ENCODE measurements at regions not wholly inside any gene's neighbourhood (a gene's known extent, or its start where the extent isn't known, plus 50 kb on each side); places are given as distances from the start of the nearest gene placed in this dataset.
"Not testable (repeated sequence)": the region's sequence is repeated elsewhere in the genome, so short reads cannot be mapped to it uniquely, and the experiment has no call there.

DNA sequence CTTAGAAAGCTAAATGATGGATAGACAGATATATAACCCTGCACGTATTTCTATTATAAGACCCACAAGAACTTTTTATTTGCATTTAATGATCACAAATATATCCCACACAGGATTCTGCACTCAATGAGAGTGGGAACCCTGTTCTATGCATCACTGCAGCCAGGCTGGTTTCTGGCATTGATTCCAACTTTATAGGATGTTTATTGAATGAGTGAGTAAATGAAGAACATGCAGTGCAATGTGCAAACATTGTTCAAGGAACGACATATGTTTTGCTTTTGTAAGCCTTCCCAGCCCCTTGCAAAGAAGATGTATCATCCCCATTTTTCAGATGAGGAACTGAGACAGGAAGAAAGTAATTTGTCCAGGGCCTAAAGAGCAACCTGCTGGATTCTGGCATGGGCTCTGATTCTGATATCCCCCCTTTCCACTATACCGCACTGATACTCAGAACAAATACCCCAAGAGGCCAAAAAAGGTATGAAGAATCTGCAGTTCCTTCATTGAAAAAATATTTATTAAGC, 246.3 kb downstream of the LACC1 start:
- no peak for DNase-seq (ENCODE audit: low spot score)

DNA sequence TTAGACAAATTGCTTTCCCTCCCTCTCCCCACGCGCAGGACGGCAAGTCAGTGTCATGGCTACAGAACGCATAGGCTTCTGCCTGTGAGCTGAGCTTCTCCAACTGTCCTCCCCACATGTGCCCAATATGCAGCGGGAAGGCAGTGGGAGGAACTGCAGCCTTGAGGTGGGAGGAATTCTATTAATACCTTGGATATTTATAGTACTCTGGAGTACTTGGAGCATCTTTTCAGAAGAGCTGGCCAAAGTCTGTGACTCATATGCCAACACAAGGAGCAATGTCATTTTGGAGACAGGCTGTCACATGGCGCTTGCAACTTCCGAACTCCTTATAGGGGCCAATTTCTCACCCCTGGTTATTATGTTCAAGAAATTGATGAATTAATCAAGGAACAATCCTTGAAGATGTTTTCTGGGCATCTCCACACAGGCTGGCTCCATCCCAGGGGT, 245.0 kb upstream of the SERP2 start:
- peak; percentile 67 for DNase-seq (ENCODE audit: low spot score)

DNA sequence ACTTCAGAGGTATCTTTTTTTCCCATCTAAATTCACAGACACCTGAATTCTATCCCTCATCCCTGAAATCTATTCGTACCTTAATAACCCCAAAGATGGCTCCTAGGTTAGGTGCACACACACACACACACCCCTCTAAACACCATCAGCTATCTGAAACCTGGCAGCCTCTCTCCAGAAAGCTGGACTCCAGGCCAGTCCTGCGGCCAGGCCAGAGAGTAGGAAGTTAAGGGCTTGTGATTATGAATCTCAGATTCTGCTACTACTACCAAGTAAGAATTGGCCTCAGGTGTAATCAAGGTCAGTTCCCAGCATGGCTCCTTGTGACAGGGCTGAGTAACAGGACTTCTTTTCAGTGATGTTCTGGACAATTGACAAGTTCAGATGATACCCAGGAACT, 244.2 kb upstream of the SERP2 start:
- DNase-seq (ENCODE audit: low spot score) = no peak

DNA sequence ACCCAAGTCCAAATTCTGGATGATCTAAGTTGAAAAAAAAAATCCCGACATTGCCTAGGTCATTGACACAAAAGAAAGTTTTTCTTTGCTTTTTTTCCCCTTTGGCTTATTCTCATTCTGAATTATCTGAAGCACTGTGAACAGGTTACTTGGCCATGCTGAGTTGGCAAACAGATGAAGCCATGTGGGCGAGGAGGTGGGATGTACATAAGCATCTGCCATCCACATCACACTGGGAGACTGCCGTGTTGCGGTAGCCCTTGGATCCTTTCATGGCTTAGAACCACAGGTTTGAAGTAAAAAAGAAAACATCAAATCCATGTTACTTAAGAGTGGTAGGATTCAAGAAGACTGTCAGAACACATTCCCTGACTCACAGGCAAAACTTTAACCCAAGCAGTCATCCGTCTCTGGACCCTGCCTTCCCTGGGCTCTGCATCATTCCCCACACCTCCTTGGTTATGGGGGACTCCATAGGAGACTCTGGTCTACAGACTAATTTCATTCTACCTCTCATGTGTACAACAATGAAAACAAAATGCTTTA, 242.5 kb upstream of the SERP2 start:
- DNase-seq (ENCODE audit: low spot score) = no peak

DNA sequence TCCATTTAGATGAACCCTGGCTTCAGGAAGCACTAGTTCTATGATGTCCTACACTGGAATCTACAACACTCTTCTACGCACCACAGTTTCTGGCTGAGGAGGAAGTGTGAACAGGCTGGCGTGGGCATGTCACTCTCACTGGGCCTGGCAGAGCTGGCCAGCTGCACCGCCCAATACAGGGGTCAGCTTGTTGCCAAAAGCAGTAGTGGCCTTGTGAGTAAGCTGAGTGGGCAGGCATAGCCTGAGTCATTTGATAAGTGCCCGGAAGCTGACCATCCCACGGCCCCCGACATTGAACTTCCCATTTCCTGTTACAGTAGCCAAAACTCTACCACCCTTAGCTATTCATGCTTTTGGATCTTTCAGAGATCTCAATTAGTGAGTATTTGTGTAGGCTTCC, 240.9 kb upstream of the SERP2 start:
- no peak for DNase-seq (ENCODE audit: low spot score)

DNA sequence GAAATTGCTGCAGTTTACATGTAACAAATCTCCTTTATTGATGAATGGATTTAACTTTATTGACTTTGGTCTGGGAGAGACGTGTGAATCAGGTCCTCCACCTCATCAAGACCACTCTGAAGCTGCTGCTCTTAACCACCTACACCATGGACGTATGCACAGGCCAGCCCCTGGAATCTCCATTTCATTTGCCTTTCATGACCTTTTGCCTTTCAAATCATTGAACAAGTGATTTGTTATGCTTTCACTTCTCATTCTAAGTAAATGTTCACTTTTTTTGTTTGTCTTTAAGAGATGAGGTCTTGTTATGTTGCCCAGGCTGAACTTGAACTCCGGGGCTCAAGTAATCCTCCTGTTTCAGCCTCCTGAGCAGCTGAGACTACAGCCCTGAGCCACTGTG, 240.0 kb upstream of the SERP2 start:
- DNase-seq (ENCODE audit: low spot score) = no peak

DNA sequence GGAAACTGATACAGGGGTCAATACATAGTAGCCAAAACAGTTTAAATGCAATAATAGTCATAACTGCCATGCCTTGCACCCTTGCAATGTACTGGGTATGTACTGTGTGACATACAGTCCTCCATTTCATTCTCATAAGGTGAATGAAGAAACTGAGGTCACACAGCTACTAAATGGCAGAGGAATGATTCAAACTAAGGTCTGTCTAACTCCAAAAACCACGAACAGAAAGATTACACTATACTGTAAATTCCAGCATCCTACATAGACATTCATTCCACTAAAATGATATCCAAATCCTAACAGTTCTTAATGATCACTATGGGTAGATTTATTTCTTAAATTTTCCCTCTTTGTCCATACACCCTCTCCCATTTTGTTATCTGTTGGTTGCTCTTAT, 238.1 kb upstream of the SERP2 start:
- DNase-seq (ENCODE audit: low spot score) = no peak

DNA sequence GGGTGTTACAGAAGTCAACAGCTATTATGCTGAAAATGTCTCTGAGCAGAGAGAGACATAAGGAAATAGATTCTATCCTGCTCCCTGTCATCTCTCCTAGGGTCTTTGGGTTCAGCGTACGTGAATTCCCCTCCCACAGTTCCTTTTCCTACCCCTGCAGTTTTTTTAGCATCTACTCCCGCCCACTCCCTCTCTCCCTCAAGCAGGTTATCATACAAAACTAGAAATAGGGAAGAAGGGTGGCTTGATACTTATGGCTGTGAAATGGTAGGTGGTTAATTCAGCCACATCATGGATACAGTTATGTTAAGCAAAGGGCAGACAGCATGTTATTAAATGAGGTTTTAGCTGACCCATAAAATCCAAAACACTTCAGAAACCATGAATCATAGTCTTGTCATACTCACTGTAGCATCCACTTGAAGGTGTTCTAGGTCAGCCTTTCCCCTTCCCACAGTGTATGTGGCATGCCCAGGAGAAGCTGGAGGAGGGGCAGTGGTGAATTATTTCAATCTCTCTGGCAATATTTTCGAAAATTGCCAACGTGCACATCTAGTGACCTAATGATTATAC, 236.8 kb upstream of the SERP2 start:
- DNase-seq (ENCODE audit: low spot score) = no peak

DNA sequence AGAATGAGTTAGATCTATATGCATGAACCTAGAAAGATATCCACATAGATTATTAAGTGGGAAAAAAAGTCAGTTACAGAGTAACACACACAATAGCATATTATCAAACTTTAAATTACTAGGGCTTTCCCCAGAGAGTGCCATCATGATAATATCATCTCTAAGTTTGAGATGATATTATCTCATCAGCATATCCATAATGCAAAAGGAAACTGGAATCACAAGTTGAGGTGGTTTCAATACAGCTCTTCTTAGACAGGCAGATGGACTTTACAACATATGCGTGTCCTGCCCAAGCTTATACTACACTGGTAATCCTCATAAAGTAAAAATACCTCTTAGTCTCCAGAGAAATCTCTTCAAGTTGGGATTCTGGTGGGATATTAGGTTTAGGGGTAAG, 236.2 kb upstream of the SERP2 start:
- DNase-seq (ENCODE audit: low spot score) = no peak

DNA sequence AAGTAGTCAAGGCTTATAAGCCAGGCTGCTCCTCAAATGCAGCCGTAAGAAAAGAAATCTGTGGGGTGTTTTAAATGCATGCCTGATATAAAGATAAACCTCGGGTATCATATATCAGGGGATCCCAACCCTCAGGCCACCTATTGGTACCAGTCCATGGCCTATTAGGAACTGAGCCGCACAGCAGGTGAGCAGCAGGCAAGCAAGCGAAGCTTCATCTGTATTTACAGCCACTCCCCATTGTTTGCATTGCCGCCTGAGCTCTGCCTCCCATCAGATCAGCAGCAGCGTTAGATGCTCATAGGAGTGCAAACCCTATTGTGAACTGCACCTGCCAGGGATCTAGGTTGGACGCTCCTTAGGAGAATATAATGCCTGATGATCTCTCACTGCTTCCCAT, 233.5 kb upstream of the SERP2 start:
- DNase-seq (ENCODE audit: low spot score) = no peak

DNA sequence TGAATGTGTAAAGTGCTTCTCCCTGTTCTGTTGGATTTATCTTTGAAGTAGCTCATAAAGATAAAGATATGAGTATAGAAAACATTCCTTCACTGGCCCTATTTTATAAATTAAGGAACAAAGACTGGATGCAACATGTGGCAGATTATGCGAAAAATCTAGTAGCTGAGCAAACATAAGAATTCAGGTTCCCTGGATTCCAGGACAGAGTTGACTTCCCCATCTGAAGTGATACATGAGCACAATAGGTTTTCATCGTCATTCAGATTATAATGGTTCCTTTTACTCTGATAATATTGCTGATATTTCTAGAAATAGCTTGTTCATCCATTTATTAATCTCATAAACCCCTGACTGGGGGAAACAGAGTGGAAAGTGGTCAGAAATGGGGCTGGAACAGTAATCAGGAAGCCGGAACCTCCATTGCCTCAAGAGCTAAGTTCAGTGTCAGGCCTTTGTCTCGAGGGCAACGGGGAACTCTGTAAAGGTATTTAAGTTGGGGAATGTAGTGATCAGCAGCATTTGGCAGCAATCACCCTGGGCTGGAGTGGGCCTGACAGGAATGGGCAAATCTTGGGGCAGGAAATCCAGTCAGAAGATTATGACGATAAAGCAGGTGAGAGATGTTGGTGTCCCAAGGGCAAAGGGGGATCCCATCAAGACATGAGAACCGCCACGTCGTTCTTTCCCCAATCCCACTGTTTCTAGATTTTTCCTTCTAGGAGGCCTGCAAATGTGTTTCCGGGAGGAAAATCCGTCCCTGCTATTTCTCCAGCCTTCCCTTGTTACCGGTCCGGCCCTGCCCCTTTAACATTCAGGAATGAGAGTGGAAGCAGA, 232.5 kb upstream of the SERP2 start:
- no peak for DNase-seq (ENCODE audit: low spot score)

DNA sequence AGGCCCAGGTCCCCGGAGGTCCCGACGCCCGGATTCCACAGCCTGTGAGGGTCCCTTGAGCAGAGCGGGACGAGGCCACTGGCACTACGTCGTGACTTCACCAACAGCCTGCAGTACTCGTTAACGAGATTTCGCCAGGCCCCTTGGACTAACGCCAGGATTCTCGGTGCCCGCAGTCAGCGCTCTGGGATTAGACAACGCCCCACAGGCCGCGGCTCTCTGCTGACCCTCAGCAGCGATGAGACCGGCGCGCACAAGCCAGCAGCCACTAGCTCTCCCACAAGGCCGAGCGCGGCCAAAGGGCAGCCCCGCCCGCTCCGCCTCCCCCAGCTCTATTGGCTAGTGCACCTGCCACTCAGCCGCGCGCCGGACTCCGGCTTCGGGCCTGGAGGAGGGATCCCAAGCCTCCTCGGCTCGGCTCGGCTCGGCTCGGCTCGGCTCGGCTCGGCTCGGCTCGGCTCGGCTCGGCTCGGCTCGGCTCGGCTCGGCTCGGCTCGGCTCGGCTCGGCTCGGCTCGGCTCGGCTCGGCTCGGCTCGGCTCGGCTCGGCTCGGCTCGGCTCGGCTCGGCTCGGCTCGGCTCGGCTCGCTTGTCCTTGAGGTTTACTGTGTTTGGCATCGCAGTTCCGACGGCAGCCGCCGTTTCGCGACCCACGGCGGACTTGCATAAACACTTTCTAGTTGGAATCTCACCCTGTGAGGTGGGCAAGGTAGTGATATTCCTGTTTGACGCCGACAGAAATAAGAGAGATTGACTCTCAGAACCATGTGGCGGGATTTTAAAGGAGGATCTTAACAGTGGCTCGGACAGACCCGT, 231.7 kb upstream of the SERP2 start:
- peak; percentile 97 for DNase-seq (ENCODE audit: low spot score)

DNA sequence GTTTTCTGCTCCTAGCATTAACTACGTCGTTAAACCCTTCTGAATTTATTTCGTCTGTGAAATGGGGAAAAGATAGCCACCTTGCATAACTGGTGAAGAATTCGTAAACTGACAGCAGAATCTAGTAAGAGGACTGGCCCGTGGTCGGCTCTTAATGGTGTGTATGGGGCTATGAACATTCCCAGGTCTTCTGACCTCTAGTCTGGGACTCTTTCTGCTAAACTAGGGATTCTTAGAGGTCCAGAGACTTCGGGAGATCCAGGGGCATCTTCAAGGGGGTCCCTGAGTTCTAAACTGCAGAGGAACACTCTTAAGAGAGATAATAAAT, 231.1 kb upstream of the SERP2 start:
- no peak for DNase-seq (ENCODE audit: low spot score)

DNA sequence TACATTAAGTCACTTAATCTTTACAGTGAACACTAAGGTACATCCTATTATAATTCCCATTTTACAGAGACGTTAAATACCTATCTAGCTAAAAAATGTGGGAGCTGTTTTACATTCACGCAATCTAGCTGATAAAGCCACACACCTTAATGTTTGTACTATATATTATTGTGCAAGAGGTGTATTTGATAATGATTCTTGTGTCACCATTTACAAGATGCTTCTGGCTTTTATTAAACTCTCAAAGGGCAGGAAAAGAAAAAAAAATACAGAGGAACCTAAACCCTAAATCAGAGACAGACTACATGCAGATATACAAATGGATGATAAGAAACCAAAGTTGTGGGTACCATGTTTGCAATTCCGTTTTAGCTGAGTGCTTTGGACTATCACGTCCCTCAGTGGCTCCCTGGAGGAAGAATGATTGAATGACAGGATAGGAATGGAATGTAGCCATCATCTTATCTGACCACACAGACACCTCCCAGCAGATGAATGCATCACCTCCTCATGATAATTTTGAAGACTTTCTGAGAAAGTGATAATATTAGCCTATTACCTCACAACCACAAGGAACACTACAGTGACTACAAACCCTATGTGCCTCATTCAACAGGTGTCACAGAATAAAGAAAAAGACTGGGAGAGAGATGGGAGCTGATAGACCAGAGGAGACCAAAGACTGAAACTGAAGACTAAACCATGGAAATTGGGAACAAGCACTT, 230.5 kb upstream of the SERP2 start:
- DNase-seq (ENCODE audit: low spot score) = no peak

DNA sequence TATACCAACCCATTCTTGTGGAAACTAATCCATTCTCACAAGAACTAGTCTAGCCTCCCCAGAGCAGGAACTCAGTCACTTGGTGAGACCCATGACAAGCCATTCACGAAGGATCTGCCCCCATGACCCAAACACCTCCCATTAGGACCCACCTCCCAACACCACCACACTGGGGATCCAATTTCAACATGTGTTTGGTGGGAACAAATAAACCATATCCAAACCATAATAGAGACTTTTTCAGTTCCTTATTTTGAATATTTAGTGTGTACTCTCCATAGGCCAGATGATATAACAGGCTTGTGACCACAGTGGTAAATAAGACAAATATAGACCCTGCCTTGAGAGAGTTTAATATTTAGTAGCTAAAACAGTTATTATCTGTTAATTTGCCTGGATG, 227.5 kb upstream of the SERP2 start:
- DNase-seq (ENCODE audit: low spot score) = no peak

DNA sequence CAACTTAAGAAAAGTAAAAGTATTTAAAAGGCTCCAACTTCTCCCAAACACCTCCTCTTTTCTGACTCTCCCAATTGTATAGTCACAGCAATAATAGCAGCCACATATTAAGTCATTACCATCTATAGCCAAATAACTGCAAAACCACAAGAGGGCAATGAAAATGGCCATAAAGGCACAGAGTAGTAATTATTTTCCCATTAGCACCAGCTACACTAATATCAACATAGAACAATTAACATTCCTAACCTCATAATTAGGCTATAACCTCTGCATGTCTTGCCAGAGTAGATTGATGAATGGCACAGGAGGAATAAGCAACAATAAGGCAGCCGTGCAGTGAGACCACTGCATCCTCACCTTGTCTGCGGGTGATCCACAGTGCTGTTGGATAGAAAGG, 226.4 kb upstream of the SERP2 start:
- no peak for DNase-seq (ENCODE audit: low spot score)

DNA sequence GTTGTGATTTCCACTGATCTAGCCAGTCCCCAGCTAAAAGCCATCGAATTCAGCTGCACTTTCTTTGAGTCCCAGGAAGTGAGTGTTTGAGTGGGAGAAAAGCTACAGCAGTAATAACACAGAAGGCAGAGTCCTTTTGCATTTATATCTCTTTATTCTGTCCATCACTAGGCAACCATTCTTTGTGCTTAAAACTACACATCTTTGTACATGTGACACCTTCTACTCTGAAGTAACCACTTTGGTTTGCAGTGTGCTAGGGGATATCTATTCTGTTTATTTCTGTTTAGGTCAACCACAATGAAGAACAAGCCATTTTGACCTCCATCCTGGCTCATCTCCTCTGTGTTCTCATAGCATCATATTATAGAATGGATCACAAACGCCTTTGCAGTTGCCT, 226.0 kb upstream of the SERP2 start:
- DNase-seq (ENCODE audit: low spot score) = no peak

DNA sequence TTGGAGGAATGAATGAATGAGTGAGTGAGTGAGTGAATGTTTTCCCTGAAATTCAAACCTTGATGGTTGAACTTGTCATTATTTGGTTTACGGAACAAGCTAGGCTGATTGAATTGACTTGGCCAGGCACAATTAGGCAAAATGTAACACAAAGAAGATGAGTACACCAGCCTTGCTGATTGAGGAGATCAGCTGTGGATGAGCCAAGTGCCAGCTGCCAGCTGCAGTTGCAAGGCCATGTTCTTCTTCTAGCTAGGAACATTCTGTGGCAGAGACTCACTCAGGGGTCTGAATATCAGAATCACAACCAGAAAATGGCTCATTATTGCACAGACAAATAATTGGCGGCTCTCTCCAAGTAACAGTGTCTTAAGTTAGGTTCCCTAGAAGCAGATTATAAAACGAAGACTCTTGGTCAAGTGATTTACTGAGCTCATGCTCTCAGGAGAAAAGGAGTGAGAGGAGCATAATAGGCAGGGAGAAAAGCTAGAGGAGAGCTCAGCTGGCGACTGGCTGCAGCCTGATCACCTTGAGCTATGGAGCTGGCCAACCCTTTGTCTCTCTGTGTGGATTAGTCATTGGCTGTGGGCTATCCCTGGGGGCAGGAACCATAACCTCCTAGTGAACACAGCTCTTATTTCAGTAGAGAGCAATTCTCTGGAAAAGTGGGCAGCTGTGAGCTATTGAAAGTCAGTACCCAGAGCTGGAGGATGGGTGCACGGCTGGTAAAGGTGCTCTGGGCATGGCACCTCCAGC, 225.3 kb upstream of the SERP2 start:
- DNase-seq (ENCODE audit: low spot score) = no peak

DNA sequence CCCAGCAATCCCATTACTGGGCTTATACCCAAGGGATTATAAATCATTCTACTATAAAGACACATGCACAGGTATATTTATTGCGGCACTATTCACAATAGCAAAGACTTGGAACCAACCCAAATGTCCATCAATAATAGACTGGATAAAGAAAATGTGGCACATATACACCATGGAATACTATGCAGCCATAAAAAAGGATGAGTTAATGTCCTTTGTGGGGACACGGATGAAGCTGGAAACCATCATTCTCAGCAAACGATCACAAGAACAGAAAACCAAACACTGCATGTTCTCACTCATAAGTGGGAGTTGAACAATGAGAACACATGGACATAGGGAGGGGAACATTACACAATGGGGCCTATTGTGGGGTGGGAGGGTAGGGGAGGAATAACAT, 224.4 kb upstream of the SERP2 start:
- DNase-seq (ENCODE audit: low spot score) = not testable (repeated sequence)

DNA sequence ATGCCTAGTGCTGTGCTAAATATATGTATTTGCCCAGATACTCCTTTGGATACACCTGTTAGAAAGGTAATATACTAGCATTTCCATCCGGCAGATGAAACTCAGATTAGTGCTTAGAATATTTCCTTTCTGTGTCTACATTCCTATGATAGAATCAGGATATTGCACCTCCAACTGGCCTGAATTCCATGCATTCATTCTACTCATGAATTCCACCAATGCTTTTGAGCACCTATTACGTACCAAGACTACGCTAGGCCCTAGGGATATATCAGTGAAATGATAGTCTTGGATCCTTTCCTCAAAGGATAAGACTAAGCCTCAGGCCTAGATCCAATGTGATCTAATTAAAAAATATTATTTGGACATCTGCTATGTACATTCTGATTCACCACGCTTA, 223.8 kb upstream of the SERP2 start:
- DNase-seq (ENCODE audit: low spot score) = no peak

DNA sequence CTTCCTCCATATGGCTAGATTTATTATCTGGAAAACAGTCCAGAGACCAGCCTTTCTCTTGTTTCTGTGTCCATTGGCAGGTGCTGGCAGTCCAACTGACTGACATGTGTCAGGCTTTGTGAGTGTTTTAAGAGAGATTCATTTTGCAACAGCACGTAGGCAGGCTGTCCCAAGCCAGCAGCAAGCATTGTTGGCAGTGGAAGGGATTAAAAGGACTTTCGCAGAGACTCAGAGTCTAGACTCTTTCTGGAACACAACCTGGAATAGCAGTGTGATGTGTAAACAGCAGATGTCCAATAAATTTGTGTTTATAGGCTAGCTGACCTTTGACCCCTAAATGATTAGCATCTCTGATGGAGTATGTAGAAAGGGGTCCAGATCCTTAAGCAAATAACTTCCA, 222.2 kb upstream of the SERP2 start:
- DNase-seq (ENCODE audit: low spot score) = no peak
